GM21529 (cell line): ENCODE measurements at regions not wholly inside any gene's neighbourhood (a gene's known extent, or its start where the extent isn't known, plus 50 kb on each side); places are given as distances from the start of the nearest gene placed in this dataset.

Source experiments
- ATAC-seq: cut with Tn5 transposase; IDR thresholded peaks from one replicate; pipeline ENCODE4 v1.9.1; 2021; ENCODE audit not compliant: unreplicated experiment

DNA sequence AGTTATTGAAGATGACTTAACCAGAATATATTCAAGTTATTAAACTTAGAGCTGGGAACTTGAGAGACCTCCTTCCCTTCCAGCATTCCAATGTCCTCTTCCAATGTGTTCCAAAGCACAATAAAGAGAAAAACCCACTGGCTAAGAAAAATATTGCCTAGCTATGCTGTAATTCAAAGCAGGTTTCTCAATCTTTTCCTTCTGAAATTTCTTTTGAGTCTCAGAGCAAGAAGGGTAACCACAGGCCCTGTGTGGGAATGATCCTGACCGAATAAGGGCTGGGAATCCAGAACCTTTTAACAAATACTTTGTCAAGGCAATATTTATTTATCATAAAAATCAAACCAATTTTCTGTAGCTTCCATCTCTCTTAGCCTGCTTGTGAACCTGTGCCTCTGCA, 150.7 kb upstream of the SFRP2 start:
- no peak for ATAC-seq

DNA sequence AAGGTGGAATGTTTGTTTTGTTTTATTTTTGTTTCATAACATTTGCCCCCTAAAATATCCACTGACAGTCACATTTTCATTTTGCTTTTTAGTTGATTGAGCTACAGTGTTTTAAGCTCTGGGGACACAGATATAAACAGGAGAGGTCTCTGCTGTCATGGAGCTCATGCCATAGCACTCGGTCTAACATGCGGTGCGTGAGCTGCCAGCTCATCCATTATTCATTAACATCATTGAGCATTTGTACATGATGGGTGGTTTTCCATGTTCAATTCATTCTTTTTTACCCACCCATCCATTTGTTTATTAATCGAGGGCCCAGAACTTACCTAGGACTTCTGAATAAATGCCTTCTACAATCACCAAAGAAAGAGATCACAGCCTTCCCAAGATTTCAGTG, 150.1 kb upstream of the SFRP2 start:
- no peak for ATAC-seq

GRCh38 chr4:153937289-153937688, 148.4 kb upstream of the SFRP2 start:
- ATAC-seq: no peak

DNA sequence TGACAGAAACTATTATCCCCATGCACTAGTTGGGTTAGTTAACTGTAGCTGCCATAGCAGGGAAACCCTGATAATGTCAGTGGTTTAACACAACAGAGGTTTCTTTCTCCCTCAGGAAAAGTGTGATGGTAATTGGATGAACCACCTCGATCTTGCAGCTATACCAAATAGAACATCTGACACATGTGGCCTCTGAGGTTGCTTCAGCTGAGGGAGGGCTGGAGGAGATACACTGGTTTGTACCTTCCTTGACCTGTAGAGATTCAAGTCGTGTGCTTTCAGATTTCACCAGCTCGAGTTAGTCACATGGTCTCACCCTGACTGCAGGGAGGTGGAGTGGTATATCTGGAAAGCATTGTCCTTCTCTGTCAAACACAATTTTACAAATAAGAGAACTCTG, 147.2 kb upstream of the SFRP2 start:
- no peak for ATAC-seq

GRCh38 chr4:153934688-153935017, 145.8 kb upstream of the SFRP2 start:
- no peak for ATAC-seq

DNA sequence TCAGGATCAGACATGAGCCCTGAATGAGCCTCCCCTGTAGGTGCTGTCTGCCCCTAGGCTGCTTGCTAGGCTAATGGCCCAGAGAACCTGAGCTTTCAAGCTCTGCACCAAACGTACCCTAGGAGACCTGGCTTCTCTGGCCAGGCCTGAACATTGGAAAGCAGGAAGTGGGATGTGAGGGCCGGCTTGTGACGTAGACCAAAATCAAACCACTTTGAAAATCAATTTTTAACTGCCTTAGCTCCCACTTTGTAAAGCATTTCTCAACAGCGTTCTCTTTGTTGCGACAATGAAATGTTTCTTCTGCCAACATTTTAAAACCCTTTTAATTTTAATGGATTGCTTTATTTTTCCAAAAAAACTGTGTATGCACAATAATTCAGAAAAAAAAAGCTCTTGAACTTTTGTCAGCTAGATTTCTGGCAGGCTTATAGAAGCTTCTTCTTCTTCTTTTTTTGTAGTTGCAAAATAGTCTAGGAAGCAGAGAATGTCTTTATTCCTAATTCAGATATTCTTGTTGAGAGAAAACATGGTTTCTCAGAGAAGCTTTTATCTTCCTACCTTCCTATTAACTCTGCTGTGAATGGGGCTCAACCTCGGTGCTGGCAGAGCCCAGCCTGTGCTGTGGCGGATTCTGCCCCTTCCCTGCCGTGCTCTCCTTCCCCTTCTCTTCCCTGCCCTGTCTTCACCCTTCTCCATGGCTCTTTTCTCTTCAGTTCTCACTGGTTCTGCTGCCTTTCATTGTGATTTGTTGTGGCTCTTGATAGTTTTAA, 145.2 kb upstream of the SFRP2 start:
- no peak for ATAC-seq

DNA sequence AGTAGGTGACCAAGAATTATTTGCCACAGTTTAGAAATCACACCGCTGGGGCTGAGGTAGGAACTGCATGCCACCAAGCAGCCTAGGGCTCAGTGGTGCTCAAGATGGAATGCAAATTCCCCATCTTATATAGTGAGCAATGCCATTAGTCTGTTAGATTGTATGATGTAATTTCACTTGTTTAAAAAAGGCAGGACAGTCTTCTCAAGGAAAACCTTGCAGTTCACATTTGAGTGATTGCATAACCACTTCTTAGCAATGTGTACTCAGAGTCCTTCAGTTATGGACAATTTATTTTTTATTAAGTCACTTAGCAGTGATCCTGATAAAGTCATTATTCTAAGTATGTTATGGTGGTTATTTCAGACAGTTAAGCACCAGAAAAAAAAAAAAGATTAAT, 142.9 kb upstream of the SFRP2 start:
- no peak for ATAC-seq

DNA sequence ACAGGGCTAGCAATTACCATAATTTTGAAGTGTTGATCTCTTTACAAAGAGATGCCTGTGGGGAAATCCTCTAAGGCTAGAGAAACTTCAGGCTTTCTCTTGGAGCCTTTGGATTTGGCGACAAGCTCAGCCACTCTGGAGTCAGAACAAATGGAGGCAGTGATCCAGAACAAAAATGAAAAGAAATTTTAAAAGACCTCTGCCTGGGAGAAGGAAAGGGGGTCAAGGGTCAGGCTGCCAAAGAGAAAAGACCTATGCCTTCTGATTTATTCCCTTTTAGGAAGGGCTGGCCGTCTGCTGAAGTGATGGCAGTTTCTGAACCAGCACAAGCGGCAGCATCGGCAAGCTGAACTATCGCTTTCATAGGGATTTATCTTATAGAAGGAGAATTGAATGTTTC, 140.8 kb upstream of the SFRP2 start:
- no peak for ATAC-seq

DNA sequence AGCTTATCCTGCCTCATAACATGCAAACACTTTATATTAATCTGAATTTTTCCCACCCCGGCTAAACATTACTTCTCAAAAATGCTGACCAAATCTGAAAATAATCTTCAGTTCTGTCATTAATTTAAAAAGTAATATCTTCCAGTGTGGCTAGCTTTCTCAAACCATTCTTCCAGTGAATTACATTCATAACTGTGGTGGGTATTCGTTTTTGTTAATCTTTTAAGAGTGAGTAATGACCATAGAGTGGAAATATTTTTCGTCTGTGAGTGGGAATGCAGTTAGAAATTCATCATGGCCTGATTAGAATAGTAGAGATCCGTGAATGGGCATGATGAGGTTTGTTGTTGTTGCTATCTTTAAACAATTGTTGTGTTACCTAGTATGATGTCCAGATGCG, 138.6 kb upstream of the SFRP2 start:
- ATAC-seq: no peak

GRCh38 chr4:153922148-153922547, 133.3 kb upstream of the SFRP2 start:
- ATAC-seq: no peak

DNA sequence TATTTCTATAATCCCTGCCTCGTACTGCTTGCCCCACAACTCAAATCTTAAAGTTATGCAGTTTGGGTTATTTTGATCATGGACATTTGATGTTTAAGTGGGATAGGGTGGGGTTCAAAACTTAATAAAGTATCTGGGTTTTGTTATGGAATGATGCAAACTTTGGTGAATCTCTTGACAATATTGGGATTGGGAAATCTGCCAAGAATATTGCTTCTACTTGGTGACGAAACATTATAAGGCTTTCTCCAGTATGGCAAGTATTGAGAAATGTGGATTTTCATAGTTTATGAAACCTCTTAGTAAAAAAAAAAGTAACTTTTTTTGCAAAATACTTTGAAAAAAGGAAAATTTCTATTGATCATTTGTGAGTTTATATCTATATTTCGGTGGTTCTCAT, 130.8 kb upstream of the SFRP2 start:
- no peak for ATAC-seq

- ATAC-seq: peak; percentile 98
Measured at GRCh38 chr4:153916273-153916755, 127.4 kb upstream of the SFRP2 start.

- ATAC-seq: no peak
Measured at GRCh38 chr4:153912301-153912700, 123.4 kb upstream of the SFRP2 start.

DNA sequence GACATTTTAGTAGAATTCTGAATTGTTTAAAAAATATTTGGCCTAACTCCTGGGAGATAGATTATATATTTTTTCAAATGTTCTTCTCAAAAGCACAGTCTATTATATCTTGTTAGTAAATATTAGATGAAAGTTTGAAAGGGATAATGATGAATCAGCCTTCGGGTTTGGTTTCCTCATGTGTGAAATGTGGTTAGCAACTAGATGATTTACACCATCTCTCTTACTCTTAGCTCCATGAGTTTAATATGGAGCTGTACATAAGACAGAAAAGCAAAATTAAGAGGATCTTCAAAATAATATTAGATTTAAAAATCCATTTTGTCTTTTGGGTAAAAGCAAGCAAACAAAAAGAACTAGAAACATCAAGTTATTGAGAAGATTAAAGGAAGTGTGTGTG, 120.8 kb upstream of the SFRP2 start:
- ATAC-seq: no peak

- ATAC-seq: no peak
Measured at GRCh38 chr4:153906231-153906630, 117.3 kb upstream of the SFRP2 start.

DNA sequence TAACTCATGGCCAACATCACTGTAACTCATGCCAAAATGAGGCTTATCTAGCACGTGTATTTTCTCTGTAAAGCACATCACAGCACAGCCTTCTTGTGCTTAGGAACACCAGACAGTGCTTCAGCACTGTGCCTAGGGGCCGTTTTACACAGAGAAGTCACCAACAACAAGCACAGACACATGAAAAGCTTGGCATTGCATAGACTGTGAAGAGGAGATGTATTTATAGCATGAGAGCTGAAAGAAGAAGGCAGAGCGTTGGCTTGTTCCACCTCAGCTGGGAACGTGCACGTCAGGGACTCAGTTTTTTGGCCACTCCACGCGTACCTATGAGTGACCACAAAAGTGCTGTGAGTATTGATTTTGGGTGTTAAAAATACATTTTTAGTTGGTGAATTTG, 116.3 kb upstream of the SFRP2 start:
- ATAC-seq: no peak

- ATAC-seq: no peak
Measured at GRCh38 chr4:153904011-153904410, 115.1 kb upstream of the SFRP2 start.

GRCh38 chr4:153901220-153901619, 112.3 kb upstream of the SFRP2 start:
- ATAC-seq: no peak

DNA sequence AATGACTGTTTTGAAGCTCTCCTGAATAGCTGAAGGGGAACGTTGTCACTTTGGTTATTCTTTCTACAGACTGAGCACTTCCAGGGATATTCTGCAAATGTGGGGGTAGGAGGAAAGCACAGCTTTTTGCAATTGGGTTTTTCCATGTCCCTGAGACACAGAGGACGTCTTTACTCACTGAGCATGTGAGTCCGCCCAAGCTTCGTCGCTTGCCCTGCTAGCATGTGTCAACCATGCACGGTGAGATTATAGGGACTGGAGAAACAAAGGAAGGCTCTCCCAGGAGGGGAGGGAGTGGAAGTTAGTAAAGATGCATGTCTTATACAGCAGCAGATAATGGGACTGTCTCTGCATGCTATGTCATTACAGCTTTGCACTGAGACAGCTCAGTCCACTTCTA, 111.5 kb upstream of the SFRP2 start:
- no peak for ATAC-seq

GRCh38 chr4:153890761-153891160, 101.9 kb upstream of the SFRP2 start:
- ATAC-seq: no peak

- ATAC-seq: no peak
Measured at GRCh38 chr4:153887217-153887616, 98.3 kb upstream of the SFRP2 start.

DNA sequence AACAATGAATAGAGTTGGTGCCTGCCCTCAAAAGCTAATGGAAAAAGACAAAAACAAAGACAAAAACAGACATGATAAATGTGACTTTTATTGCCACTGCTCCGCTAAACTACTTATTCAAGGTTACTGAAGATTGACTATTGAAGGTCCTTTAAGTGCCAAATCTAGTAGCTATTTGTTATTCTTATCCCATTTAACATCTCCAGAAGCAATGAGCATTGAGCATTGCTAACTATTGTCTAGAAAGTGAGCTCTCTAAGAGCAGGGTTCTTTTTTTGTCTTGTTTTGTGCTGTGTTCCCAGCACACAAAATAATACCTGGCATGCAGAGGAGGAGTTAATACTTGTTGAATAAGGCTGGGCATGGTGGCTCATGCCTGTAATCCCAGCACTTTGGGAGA, 95.4 kb upstream of the SFRP2 start:
- ATAC-seq: no peak

DNA sequence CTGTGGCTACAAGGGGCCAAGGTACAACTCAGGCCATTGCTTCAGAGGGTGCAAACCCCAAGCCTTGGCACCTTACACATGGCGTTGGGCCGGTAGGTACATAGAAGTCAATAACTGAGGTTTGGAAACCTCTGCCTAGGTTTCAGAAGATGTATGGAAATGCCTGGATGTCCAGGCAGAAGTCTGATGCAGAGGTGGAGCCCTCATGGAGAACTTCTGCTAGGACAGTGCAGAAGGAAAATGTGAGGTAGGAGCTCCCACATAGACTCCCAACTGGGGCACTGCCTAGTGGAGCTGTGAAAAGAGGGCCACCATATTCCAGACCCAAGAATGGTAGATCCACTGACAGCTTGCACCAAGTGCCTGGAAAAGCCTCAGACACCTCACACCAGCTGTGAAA, 92.1 kb upstream of the SFRP2 start:
- no peak for ATAC-seq
